ENCODE measurements at regions not wholly inside any gene's neighbourhood (a gene's known extent, or its start where the extent isn't known, plus 50 kb on each side); places are given as distances from the start of the nearest gene placed in this dataset.

DNA sequence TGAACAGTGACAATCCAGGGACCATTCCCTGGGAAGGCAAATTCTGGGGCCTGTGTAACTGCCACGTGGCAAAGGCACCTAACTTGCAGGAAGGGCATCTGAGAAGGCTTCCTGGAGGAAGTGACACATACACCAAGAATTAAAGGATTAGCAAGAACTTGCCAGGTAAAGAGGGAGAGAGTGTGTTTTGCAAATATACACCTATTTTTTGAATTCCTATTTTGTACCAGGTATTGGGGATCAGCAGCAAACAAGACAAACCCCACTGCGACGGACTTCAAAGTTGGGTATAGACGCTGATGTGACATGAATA, 206.5 kb upstream of the ZMIZ1 start:
- H3K4me2 ChIP-seq, result no peak overlapping the region
- H3F3A ChIP-seq (replicated peaks; ENCODE audit: insufficient read depth), result no peaks in the 10 kb centered on the region
- H3K4me1 ChIP-seq (ENCODE audit: control insufficient read depth in 1 of 2, insufficient read depth in 2 of 2, low read depth in 1 of 2, low read length in 1 of 2), result peaks cover 0 to 80% of the 10 kb centered on the region in 2 experiments; a peak in 2 of 4 replicates
- H3K9ac ChIP-seq, result no peak overlapping the region
- 66% methylated on average over 4 of the region's 4 CpGs for WGBS (ENCODE audit: low lambda C conversion rate)
- no peak overlapping the region for H2AFZ ChIP-seq (ENCODE audit: low read depth)
- peak overlapping the region in 1 of 2 experiments; percentile 94; a peak in 2 of 4 replicates for H3K27ac ChIP-seq (ENCODE audit: low read depth in 2 of 2, low read length in 1 of 2)
- TF ChIP-seq MEF2A (IDR thresholded peaks at IDR 0.05; ENCODE audit: borderline replicate concordance, low read depth) (no peak), POLR2AphosphoS5 (IDR thresholded peaks at IDR 0.05; ENCODE audit: low read depth, low read length) (no peak), SIN3A (IDR thresholded peaks at IDR 0.05; ENCODE audit: borderline replicate concordance, low read depth, low read length) (no peak)
- H4K20me1 ChIP-seq (ENCODE audit: insufficient read depth), result no peaks in the 10 kb centered on the region
- H3K79me2 ChIP-seq (ENCODE audit: insufficient read depth), result no peaks in the 10 kb centered on the region
- no peaks in the 10 kb centered on the region for H3K36me3 ChIP-seq (replicated peaks in 1 of 2; ENCODE audit: control insufficient read depth in 1 of 2, insufficient read depth in 2 of 2, low read length in 1 of 2)
- no peaks in the 10 kb centered on the region for H3K9me3 ChIP-seq
- POLR2A ChIA-PET, result no interaction called here
- CTCF ChIA-PET, result interaction anchor here (1.0 to 1.4 kb wide), 2 partner anchors 334 to 815 kb away, joined by 3 to 4 read pairs; no protein-coding TSS in a partner anchor
- no peaks in the 10 kb centered on the region for H3K9me2 ChIP-seq
- no peak overlapping the region for H3K4me3 ChIP-seq (ENCODE audit: low read depth in 2 of 2, low read length in 1 of 2)
- no peaks in the 10 kb centered on the region for H3K27me3 ChIP-seq (ENCODE audit: insufficient read depth)
- no peak for DNase-seq

DNA sequence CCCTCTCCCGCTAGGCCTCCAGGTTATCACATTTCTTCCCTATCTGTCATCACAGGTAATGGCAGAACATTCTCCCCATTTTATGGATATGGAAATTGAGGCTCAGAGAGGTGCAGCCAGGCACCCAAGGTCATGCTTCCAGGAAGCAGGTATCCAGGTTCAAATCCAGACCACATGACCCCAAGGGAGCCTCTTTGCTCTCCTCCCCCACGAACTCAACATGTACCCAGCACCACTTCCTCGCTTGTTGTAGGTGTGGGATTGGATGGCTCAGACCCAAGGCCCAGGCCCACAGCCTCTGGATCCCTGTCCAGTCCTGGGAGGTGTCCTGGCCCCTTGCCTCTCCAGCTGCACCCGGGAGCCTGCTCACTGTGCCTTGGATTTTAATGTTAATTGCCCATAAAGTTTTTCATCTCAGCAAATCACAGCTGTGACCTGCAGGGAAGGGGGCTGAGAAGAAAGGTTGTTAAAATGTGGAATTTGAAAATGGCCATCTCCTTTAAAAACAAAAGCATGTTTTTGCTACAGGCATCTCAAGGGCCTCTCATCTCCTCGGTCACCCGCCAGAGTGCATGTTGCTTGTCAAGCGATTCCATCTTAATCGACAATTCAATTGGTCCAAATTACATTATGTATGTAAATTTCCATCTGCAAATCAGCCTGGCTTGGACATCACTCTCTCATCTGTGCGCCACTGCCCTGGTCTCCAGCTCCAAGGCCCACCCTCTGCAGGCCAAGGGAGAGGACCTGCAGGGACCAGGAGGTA, 205.4 kb upstream of the ZMIZ1 start:
- POLR2A ChIA-PET, result interaction anchor here (0.6 to 1.4 kb wide), 5 partner anchors 88 to 204 kb away, joined by 3 to 4 read pairs (median 3); no protein-coding TSS in a partner anchor
- Histone ChIP-seq H3K27ac (ENCODE audit: low read depth in 2 of 2, low read length in 1 of 2) (peak overlapping the region in 1 of 2 experiments; percentile 94; a peak in 2 of 4 replicates), H3K9me3 (no peaks in the 10 kb centered on the region), H3K9me2 (no peaks in the 10 kb centered on the region), H3K79me2 (ENCODE audit: insufficient read depth) (no peaks in the 10 kb centered on the region), H4K20me1 (ENCODE audit: insufficient read depth) (no peaks in the 10 kb centered on the region), H3K9ac (no peak overlapping the region), H2AFZ (ENCODE audit: low read depth) (no peak overlapping the region), H3K27me3 (ENCODE audit: insufficient read depth) (no peaks in the 10 kb centered on the region), H3K4me3 (ENCODE audit: low read depth in 2 of 2, low read length in 1 of 2) (no peak overlapping the region), H3K36me3 (replicated peaks in 1 of 2; ENCODE audit: control insufficient read depth in 1 of 2, insufficient read depth in 2 of 2, low read length in 1 of 2) (no peaks in the 10 kb centered on the region), H3K4me2 (no peak overlapping the region), H3K4me1 (ENCODE audit: control insufficient read depth in 1 of 2, insufficient read depth in 2 of 2, low read depth in 1 of 2, low read length in 1 of 2) (peaks cover 0 to 84% of the 10 kb centered on the region in 2 experiments; a peak in 2 of 4 replicates), H3F3A (replicated peaks; ENCODE audit: insufficient read depth) (no peaks in the 10 kb centered on the region)
- 65% methylated on average over 7 of the region's 9 CpGs for WGBS (ENCODE audit: low lambda C conversion rate)
- CTCF ChIA-PET, result interaction anchor here (0.5 to 1.5 kb wide), 8 partner anchors 100 to 816 kb away, joined by 3 to 9 read pairs (median 4); no protein-coding TSS in a partner anchor
- DNase-seq, result peak; percentile 83
- no peak for TF ChIP-seq ELF1 (IDR thresholded peaks at IDR 0.05)
- no peak for TF ChIP-seq GABPA (IDR thresholded peaks at IDR 0.05; ENCODE audit: low read depth)
- TF ChIP-seq RAD21 (IDR thresholded peaks at IDR 0.05; ENCODE audit: low read length), result peak; percentile 51
- TF ChIP-seq, protein P1, sequence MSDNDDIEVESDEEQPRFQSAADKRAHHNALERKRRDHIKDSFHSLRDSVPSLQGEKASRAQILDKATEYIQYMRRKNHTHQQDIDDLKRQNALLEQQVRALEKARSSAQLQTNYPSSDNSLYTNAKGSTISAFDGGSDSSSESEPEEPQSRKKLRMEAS (IDR thresholded peaks at IDR 0.05; ENCODE audit: low read depth), result no peak
- TF ChIP-seq, protein P2, sequence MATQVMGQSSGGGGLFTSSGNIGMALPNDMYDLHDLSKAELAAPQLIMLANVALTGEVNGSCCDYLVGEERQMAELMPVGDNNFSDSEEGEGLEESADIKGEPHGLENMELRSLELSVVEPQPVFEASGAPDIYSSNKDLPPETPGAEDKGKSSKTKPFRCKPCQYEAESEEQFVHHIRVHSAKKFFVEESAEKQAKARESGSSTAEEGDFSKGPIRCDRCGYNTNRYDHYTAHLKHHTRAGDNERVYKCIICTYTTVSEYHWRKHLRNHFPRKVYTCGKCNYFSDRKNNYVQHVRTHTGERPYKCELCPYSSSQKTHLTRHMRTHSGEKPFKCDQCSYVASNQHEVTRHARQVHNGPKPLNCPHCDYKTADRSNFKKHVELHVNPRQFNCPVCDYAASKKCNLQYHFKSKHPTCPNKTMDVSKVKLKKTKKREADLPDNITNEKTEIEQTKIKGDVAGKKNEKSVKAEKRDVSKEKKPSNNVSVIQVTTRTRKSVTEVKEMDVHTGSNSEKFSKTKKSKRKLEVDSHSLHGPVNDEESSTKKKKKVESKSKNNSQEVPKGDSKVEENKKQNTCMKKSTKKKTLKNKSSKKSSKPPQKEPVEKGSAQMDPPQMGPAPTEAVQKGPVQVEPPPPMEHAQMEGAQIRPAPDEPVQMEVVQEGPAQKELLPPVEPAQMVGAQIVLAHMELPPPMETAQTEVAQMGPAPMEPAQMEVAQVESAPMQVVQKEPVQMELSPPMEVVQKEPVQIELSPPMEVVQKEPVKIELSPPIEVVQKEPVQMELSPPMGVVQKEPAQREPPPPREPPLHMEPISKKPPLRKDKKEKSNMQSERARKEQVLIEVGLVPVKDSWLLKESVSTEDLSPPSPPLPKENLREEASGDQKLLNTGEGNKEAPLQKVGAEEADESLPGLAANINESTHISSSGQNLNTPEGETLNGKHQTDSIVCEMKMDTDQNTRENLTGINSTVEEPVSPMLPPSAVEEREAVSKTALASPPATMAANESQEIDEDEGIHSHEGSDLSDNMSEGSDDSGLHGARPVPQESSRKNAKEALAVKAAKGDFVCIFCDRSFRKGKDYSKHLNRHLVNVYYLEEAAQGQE (IDR thresholded peaks at IDR 0.05; ENCODE audit: low read depth, low read length), result no peak
- peak; percentile 85; the same call in 1 of the 2 replicates for TF ChIP-seq RCOR1 (IDR thresholded peaks at IDR 0.05; ENCODE audit: low read length)
- peak; percentile 61 for TF ChIP-seq MXI1 (IDR thresholded peaks at IDR 0.05; ENCODE audit: low read depth, low read length)
- no peak for TF ChIP-seq MEF2A (IDR thresholded peaks at IDR 0.05; ENCODE audit: borderline replicate concordance, low read depth)
- TF ChIP-seq NRF1 (IDR thresholded peaks at IDR 0.05; ENCODE audit: low read depth, low read length), result no peak
- TF ChIP-seq POLR2AphosphoS5 (IDR thresholded peaks at IDR 0.05; ENCODE audit: low read depth, low read length), result no peak
- no peak for TF ChIP-seq JUND (IDR thresholded peaks at IDR 0.05)
- no peak for TF ChIP-seq FOSL2 (IDR thresholded peaks at IDR 0.05; ENCODE audit: borderline replicate concordance, low read depth)
- TF ChIP-seq CHD2 (IDR thresholded peaks at IDR 0.05; ENCODE audit: low read length, partially characterized antibody), result peak; percentile 52
- TF ChIP-seq USF2 (IDR thresholded peaks at IDR 0.05; ENCODE audit: borderline replicate concordance, low read depth, low read length), result no peak
- no peak for TF ChIP-seq EZH2phosphoT487 (IDR thresholded peaks at IDR 0.05; ENCODE audit: borderline replicate concordance, low read depth)
- TF ChIP-seq FOXJ3 (CRISPR knock-in tag; IDR thresholded peaks at IDR 0.05), result peak; percentile 83
- TF ChIP-seq, protein P3, sequence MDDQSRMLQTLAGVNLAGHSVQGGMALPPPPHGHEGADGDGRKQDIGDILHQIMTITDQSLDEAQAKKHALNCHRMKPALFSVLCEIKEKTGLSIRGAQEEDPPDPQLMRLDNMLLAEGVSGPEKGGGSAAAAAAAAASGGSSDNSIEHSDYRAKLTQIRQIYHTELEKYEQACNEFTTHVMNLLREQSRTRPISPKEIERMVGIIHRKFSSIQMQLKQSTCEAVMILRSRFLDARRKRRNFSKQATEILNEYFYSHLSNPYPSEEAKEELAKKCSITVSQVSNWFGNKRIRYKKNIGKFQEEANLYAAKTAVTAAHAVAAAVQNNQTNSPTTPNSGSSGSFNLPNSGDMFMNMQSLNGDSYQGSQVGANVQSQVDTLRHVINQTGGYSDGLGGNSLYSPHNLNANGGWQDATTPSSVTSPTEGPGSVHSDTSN (IDR thresholded peaks at IDR 0.05), result no peak
- peak; percentile 36 for TF ChIP-seq TCF12 (IDR thresholded peaks at IDR 0.05)
- no peak for TF ChIP-seq RXRA (IDR thresholded peaks at IDR 0.05; ENCODE audit: borderline replicate concordance, low read depth)
- peak; percentile 95 for TF ChIP-seq GATA2 (CRISPR knock-in tag; IDR thresholded peaks at IDR 0.05)
- no peak for TF ChIP-seq RFX5 (IDR thresholded peaks at IDR 0.05; ENCODE audit: low read length)
- TF ChIP-seq NFIC (IDR thresholded peaks at IDR 0.05; ENCODE audit: borderline replicate concordance), result no peak
